ENCODE measurements at regions not wholly inside any gene's neighbourhood (a gene's known extent, or its start where the extent isn't known, plus 50 kb on each side); places are given as distances from the start of the nearest gene placed in this dataset.

DNA sequence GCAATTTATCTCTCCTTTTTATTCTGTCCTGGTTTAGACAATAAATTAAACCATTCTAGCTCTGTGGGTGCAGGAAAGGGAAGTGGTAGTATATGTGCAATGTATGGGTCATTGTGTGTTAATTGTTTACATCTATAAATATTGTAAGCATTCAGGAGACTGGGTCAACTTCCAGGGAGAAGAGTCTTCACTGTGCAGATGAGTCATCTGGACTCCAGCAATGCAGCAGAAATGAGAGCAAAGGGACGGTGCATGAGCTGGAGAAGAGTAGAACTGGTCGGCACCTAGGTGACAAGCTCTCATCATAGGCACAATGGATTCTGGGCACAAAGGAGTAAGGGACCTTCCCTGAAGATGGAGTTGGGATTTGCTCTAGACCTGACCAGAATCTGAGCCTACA lies 211.1 kb upstream of the DAAM1 start:
- no peak overlapping the region for H4K8ac ChIP-seq (ENCODE audit: extremely low read depth, insufficient read depth, low read length)
- no peak for TF ChIP-seq SP4 (IDR thresholded peaks at IDR 0.05; ENCODE audit: low read length)
- TF ChIP-seq KDM4A (IDR thresholded peaks at IDR 0.05; ENCODE audit: low read depth, low read length, severe bottlenecking) = no peak
- TF ChIP-seq SP1 (IDR thresholded peaks at IDR 0.05; ENCODE audit: low read depth, low read length) = no peak
- no peak for TF ChIP-seq TAF1 (IDR thresholded peaks at IDR 0.05; ENCODE audit: low read depth, low read length)
- no peak for TF ChIP-seq CHD1 (IDR thresholded peaks at IDR 0.05; ENCODE audit: low read depth, low read length)
- no peak for TF ChIP-seq JUN (IDR thresholded peaks at IDR 0.05; ENCODE audit: low read depth, low read length)
- TF ChIP-seq CREB1 (IDR thresholded peaks at IDR 0.05) = no peak
- no peak for TF ChIP-seq GTF2F1 (IDR thresholded peaks at IDR 0.05; ENCODE audit: borderline replicate concordance, low read depth, low read length)
- no peak for TF ChIP-seq SIX5 (IDR thresholded peaks at IDR 0.05; ENCODE audit: low read depth, low read length)
- no peak for TF ChIP-seq TBP (IDR thresholded peaks at IDR 0.05; ENCODE audit: low read depth, low read length)
- no peak for TF ChIP-seq FOSL1 (IDR thresholded peaks at IDR 0.05; ENCODE audit: insufficient read depth, low read depth, low read length)
- no peak for TF ChIP-seq EZH2 (IDR thresholded peaks at IDR 0.05; ENCODE audit: low read depth, low read length, severe bottlenecking)
- no peak for TF ChIP-seq SRF (IDR thresholded peaks at IDR 0.05; ENCODE audit: low read depth, low read length)
- no peak for TF ChIP-seq EGR1 (IDR thresholded peaks at IDR 0.05; ENCODE audit: borderline replicate concordance, low read depth, low read length)
- TF ChIP-seq CHD2 (IDR thresholded peaks at IDR 0.05; ENCODE audit: low read length) = no peak
- TF ChIP-seq ATF2 (IDR thresholded peaks at IDR 0.05; ENCODE audit: low read length) = no peak
- no peak overlapping the region for H2BK120ac ChIP-seq (replicated peaks; ENCODE audit: low read depth, low read length)
- no peak overlapping the region for H4K91ac ChIP-seq (replicated peaks; ENCODE audit: insufficient read length, low read length)
- no peak for FAIRE-seq
- H3K4ac ChIP-seq (replicated peaks; ENCODE audit: insufficient read length, low read depth, low read length) = no peak overlapping the region
- H2BK15ac ChIP-seq (ENCODE audit: low read length) = no peak overlapping the region
- H2AK5ac ChIP-seq (ENCODE audit: low read depth, low read length) = no peak overlapping the region
- no peak overlapping the region for H2BK12ac ChIP-seq (ENCODE audit: low read depth, low read length)
- no peak overlapping the region for H3K9ac ChIP-seq (replicated peaks in 1 of 4; ENCODE audit: extremely low read depth in 1 of 4, low read depth in 3 of 4, low read length in 3 of 4)
- no peak overlapping the region for H3K14ac ChIP-seq (ENCODE audit: insufficient read length)
- H3K23ac ChIP-seq (ENCODE audit: insufficient read length) = no peak overlapping the region
- no peaks in the 10 kb centered on the region for H3K79me1 ChIP-seq (ENCODE audit: low read depth, low read length)
- no peak overlapping the region for H3K18ac ChIP-seq (ENCODE audit: extremely low read depth, low read length)
- no peaks in the 10 kb centered on the region for H3K79me2 ChIP-seq (ENCODE audit: control insufficient read depth in 1 of 2, insufficient read depth in 2 of 2, low read length in 2 of 2)
- H3K4me2 ChIP-seq (ENCODE audit: insufficient read depth in 1 of 2, low read depth in 2 of 2, low read length in 2 of 2) = no peak overlapping the region
- H3K9me3 ChIP-seq (ENCODE audit: insufficient read depth in 2 of 2, low read depth in 1 of 2, low read length in 1 of 2) = no peaks in the 10 kb centered on the region
- no peak overlapping the region for H2BK5ac ChIP-seq (ENCODE audit: low read depth, low read length)
- WGBS, 2 experiments (ENCODE audit: extremely low coverage in 1 of 2, insufficient coverage in 1 of 2, insufficient read length in 1 of 2, insufficient replicate concordance in 2 of 2, low coverage in 1 of 2, low lambda C conversion rate in 2 of 2, missing lambda C conversion rate in 1 of 2) = 93% methylated on average over 2 of the region's 2 CpGs; no CpG with 5 or more reads in 1 of the 2 experiments
- no peak overlapping the region for H3K56ac ChIP-seq (replicated peaks; ENCODE audit: insufficient read length, low read depth, low read length)
- H3K36me3 ChIP-seq (ENCODE audit: control insufficient read depth in 2 of 4, insufficient read depth in 4 of 4, low read length in 3 of 4) = no peaks in the 10 kb centered on the region
- H3K4me1 ChIP-seq (replicated peaks in 1 of 4; ENCODE audit: control insufficient read depth in 3 of 4, insufficient read depth in 4 of 4, low read length in 3 of 4) = no peaks in the 10 kb centered on the region
- DNase-seq (ENCODE audit: low read depth in 1 of 2, low spot score in 2 of 2) = no peak
- CTCF ChIA-PET (ENCODE audit: partially characterized antibody) = interaction anchor here (0.9 kb wide), 1 partner anchor 11 kb away, joined by 4 read pairs; no protein-coding TSS in a partner anchor
- no peak overlapping the region for H3K4me3 ChIP-seq (ENCODE audit: extremely low read depth in 1 of 4, insufficient read depth in 2 of 4, low read depth in 3 of 4, low read length in 4 of 4)
- no peaks in the 10 kb centered on the region for H4K20me1 ChIP-seq (replicated peaks in 1 of 2; ENCODE audit: control insufficient read depth in 1 of 2, insufficient read depth in 2 of 2, low read length in 2 of 2)
- H3K23me2 ChIP-seq (ENCODE audit: low read depth, low read length) = no peaks in the 10 kb centered on the region
- no peaks in the 10 kb centered on the region for H3K27me3 ChIP-seq (replicated peaks in 1 of 4; ENCODE audit: control insufficient read depth in 3 of 4, extremely low read depth in 1 of 4, insufficient read depth in 3 of 4, low read length in 3 of 4)
- no peak overlapping the region for H2AFZ ChIP-seq (ENCODE audit: low read length)
- POLR2A ChIA-PET (ENCODE audit: partially characterized antibody) = no interaction called here
- H2BK20ac ChIP-seq (ENCODE audit: low read length) = no peak overlapping the region
- no peak overlapping the region for H4K5ac ChIP-seq (ENCODE audit: insufficient read length, low read depth, low read length)
- no peak overlapping the region for H3K27ac ChIP-seq (ENCODE audit: low read depth, low read length)
